IPS DF 19.7 (cell line): ENCODE measurements at regions not wholly inside any gene's neighbourhood (a gene's known extent, or its start where the extent isn't known, plus 50 kb on each side); places are given as distances from the start of the nearest gene placed in this dataset.

Source experiments
- DNase-seq: peaks from one replicate; pipeline ENCODE4 v3.0.0-alpha.2; 2013; ENCODE audit warnings: low read depth, low spot score

DNA sequence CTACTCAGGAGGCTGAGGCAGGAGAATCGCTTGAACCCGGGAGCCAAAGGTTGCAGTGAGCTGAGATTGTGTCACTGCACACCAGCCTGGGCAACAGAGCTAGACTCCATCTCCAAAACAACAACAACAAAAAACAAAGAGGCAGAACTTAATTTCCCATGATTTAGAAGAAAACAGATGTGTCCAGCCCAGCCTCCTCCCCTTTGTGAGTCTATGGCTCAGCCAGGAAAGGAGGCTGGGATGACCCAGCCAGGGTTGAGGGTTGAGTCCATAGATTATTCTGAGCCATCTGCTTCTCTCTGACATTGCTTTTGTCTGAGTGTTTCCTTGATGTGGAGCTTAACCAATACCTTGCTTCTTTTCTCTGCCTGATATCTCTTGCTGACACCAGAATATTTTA is 994.1 kb downstream of the TYW1 start:
- DNase-seq: no peak

DNA sequence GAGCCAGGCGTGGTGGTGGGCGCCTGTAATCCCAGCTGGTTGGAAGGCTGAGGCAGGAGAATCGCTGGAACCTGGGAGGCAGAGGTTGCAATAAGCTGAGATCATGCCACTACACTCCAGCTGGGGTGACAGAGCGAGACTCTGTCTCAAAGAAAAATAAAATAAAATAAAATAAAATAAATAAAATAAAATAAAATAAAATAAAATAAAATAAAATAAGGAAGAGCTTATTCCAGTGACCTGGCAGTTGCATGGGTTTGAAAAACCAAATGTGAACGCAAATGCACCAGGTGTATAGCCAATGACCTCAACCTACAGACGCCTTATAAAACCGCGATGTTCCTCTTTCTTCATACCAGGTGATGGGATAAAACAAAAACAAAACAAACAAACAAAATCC is 995.7 kb downstream of the TYW1 start:
- DNase-seq: no peak

DNA sequence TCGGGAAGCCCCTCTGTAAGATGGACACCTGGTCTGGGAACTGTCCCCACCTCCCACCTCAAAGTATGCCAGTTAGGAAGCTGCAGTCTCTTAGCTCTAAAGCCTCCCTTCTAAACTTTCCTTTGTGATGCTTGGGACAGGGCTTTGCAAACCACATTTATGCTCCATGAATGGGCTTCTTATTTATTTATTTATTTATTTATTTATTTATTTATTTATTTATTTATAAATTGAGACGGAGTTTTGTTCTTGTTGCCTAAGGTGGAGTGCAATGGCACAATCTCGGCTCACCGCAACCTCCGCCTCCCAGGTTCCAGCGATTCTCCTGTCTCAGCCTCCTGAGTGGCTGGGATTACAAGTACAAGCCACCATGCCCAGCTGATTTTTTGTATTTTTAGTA is 1009.4 kb downstream of the TYW1 start:
- DNase-seq: no peak

DNA sequence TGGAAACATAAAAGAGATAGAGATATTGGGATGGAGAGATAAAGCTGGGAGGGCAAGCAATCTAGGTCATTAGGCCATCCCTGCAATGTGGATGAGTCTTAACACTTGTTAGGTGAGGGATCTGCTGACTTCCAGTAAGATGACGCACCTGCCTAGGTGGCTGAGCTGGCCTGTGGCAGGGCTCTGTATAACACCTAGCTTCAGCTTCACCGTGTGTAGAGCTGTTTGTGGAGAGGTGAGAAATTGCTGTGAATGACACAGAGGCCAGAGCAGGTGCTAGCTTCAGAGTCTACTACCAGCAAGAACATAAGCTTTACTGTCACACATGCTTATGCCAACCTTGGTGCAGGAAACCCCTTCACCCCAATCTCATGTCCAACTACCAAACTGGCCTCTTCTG is 1010.0 kb downstream of the TYW1 start:
- no peak for DNase-seq

DNA sequence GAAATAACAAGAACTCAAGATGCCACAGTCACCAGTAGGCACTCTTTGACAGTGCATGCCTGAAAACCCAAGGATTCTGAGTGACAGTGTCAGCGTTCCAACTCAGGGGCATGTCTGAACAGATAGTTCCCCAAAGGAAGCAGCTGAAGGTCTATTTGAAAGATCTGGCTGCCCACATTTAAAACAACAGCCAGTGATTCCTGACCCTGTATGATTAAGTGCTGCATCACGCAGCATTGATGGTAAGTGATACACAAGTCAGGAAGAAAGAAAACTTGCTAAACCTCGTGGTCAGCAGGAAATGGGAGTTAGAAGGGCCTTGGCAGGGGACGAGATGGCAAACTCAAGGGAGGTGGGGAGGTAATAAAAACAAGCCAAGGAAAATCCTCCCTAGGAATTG is 1013.1 kb downstream of the TYW1 start:
- DNase-seq: no peak

DNA sequence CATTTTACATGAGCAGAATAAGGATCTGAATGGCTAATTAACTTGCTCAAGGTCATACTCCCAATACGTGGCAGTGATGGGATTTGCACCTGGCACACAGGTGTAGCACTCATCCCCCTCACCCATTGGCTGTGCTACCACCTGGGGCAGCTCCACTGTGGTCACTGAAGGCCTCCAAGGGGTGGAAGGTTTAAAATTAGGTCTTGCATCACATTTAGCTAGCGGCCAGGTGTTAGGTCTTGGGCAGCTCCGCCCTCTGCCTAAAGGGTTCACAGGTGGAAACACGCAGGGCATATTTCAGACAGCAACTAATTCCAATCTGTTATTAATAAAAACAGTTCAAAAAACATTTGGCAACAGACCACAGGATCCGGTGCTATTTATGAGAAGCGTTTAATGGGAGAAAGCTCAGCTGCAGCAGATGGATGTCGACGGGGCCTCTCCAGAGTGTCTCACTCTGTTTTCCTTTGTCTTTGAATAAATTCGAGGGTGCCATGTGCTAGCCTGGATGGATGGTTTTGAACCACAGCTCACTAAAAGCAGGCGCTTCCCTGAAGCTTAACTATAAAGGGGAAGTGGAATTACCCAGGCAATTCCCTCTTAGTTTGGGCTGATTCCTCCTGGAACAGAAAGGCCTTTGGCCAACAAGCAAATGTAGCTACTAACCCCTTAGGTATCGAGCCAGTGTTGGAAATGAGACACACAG is 1017.6 kb downstream of the TYW1 start:
- no peak for DNase-seq

DNA sequence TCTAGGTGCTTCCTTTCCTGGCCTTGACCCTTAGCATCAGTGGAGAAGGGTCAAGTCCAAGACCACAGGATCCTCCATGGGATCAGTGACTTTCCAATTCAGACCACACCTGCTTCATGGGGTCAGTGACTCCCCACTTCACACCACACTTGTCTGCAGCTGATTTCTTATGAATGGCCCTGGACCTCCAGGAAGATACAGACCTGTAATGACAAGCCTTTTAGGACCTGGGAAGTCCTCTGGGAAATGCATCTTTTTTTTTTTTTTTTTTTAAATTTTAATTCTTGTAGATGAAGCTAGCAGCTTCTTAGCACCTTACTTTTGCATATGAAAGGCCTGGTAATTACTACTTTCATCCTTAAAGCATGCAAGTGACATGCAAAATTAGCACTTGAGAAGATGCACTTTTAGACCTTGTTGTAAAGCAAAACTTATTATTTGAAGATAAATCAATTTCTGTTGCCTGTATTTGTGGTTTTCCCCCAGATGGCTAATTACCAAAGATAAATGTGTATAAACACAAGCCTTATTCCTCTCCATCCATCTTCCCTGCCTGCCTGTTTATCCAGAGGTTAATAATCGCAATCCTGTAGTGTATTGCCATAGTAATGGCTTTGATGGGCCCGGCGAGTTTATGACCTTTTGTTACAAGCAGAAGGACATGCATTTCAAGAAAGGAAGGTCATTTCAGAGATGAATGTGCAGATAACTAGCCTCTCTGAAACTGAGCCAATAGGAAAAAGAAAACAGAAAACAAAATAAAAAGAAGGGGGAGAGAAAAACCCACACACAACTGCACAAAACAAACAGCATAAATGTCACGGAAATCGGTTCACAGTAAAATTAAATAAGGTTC is 1018.7 kb downstream of the TYW1 start:
- no peak for DNase-seq

DNA sequence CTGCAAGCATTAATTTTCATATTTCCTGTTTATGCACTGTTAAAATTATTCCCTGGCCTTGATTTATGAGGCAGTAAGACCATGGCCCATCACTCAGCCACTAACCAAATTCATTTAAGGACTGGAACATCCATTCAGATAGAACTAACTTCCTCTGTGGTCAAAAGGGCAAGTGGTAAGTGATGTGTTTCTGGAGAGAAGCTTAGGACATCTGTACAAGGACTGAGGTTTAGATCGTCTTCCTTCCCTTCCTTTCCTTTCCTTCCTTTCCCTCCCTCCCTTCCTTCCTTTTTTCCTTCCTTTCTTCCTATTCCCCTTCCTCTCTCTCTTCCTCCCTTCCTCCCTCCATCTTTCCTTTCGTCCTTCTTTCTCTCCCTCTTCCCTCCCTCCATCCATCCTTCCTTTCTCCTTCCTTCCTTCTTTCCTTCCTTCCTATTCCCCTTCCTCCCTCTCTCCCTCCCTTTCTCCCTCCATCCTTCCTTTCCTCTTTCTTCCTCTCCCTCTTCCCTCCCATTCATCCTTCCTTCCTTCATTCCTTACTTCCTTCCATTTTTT is 1019.4 kb downstream of the TYW1 start:
- DNase-seq: no peak

DNA sequence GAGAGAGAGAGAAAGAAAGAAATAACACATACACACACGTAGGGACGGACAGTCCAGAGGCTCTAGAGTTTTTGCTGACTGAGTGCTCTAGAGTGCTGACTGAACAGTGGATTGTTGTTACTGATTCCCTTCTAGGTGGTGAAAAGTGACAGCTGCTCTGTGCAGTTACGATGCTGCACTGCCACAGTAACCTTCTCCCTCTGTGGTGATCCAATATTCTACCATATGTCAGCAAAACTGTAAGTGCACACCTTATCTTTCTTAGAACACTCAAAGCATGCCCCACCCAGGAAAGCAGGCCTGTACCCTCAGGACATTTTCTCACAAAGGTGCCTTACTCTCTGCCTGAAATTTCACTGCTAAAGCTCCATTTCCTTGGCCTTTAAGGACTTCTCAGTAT is 1023.5 kb downstream of the TYW1 start:
- no peak for DNase-seq

DNA sequence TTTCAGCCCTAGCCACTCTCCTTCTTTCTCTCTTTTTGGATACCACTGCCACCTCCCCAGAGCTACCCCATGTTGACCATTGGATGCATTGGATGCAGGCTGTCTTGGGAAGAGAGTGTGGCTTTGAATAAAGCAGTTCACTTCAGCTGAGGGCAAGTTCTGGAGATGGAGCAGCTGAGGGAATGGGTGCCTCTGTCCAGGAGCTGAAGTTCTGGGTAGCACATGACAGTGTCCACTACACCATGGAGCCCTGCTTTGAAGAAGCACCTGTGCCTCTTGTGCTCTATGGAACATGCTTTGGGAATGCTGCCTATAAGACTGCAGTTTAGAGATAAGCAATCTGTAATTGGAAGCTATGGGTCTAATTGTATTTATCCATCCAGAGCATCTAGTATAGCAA is 1028.7 kb downstream of the TYW1 start:
- no peak for DNase-seq

DNA sequence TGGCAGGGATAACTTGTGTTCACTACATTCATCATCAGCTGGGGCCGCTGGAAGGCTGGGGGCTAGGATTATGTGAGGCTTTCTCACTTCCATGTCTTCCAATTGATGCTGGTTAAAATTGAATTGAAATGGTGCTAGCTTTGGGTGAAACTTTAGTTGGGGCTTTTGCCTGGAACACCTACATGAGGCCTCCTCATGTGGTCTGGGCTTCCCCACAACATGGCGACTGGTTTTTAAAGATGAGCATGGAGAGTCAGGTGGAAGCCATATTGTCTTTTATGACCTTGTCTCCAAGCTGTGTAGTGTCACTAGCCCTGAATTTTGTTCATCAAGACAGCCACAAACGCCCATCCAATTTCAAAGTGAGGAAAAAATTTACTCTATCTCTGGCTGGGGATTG is 1033.9 kb downstream of the TYW1 start:
- DNase-seq: no peak

DNA sequence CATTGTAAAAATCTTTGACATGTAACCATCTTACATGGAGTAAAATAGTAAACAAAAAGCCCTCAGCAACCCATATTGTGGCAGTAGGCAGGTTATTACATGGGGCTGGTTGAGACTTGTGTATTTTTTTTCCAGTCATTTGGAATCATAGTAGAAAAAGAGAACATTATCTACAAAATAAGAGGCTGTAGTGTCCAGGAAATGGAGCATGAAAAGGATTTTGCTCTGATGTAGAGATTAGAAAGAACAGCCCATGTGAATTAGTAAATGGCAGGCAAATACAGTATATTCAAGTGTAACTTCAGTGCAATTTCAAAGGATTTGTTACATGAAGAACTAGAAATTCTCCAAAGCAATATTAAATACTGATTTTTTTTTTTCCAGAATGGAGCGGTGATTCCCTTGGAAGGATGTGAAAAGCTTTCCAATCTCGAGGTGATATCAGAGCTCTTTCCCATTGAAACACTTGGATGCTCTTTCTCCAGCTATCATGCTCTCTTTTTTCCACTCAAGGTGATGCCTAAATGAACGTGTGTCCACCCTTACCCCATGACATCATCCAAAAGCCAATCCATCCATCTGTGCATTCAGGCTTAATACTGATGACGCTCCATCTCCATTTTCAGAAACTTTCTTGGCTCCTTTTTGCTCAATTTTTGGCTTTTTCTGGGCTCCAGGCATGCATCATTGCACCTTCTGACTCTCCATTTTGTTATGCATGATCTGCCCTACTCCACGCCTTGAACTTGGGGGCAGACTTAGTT is 1034.7 kb downstream of the TYW1 start:
- DNase-seq: no peak

DNA sequence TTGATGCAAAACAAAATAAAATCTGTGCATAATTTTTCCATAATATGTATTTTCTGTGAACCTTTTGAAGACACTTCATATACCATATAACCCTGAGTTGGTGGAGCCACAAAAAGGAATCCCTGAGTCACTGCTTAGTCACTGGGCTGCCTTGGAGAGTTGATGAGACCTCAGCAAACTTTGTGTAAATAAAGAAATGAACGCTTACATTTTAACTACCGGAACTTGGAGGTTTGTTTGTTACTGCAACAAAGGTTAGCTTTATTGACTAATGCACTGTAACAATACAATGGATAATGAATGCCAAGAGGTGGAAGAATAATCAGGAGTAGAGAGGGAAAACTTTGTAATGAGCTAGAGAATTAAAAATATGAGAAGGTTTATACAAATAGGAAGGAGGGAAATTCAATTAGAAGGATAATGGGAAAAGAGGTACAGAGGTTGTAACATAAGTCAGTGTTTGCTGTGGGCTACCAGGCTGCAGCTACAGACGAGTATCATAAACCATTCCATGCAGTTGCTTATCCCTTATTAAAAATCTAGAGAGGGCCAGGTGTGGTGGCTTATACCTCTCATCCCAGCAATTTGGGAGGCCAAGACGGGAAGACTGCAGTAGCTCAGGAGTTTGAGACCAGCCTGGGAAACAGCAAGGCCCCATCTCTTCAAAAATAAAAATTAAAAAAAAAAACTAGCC is 1042.1 kb downstream of the TYW1 start:
- no peak for DNase-seq

DNA sequence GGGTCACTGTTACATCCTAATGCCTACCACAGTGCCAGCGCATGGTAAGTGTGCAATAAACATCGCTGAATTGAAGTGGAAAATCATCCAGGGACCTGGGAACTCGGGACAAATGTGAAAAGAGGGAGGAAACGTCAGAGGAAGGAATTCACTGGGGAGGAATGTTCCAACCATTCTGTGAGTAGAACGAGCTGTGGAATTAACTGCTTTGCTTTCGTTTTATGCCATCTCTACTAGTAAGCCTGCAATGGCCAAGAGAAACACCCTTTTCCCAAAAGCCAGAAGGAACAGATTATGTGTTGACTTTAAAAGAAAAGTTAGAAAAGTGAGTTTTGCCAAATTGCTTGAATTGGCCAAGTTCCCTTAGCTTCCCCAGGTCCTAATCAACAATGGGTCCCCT is 1044.9 kb downstream of the TYW1 start:
- no peak for DNase-seq

DNA sequence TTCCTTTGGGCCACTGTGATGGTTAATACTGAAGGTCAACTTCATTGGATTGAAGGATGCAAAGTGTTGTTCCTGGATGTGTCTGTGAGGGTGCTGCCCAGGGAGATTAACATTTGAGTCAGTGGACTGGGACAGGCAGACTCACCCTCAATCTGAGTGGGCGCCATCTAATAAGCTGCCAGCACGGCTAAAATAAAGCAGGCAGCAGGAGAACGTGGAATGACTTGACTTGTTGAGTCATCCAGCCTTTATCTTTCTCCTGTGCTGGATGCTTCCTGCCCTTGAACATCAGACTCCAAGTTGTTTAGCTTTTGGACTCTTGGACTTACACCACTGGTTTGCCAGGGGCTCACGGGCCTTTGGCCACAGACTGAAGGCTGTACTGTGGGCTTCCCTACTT is 1046.9 kb downstream of the TYW1 start:
- DNase-seq: no peak

DNA sequence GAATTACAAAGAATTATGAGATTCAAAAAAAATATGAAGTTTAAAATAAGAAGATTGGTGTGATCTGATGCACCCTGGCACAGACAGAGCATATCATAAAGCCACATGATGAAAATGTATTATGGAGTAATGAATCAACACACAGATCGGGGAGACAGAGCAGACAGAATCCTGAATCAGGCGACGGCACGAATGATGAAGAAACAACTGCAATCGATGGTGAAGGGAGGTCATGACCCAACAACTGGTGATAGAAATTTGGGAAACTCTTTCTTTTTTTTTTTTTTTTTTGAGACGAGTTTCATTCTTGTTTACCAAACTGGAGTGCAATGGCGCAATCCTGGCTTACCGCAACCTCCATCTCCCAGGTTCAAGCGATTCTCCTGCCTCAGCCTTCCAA is 1054.0 kb downstream of the TYW1 start:
- DNase-seq: no peak

DNA sequence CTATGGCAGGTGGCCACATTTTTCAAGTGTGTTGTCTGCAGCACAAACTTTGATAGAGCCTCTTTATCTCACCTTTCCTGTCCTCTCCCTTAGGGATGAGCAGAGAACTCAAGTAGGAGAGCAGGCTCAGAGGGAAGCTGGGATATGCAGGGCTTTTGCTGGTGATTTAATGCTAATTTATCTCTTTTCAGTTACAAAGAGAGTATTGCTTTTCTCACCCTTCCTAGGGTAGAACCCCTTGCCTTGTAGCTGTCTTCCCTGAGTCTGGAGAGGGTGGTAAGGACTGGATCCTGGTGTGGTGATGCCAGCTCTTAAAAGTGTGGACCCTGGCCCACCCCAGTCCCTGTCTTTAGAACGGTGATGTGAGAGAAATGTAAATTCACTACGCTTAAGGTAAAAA is 1061.4 kb downstream of the TYW1 start:
- DNase-seq: no peak

DNA sequence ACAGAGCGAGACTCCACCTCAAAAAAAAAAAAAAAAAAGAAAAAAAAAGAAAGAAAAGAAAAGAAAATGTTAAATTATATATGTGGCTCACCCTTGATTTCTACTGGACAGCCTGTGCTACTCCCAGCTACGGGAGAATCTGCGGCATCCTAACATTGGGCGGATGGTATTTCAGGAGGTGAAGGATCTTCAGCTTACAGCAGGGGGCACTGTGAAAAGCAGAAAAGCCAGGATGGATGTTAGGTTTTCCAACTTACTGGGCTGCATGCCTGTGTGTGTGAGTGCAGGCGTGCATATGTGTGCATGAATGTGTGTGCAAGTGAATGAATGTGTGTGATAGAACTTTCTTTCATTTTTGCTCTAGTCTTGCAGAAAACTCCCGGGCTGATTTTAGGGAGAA is 1066.5 kb downstream of the TYW1 start:
- no peak for DNase-seq

DNA sequence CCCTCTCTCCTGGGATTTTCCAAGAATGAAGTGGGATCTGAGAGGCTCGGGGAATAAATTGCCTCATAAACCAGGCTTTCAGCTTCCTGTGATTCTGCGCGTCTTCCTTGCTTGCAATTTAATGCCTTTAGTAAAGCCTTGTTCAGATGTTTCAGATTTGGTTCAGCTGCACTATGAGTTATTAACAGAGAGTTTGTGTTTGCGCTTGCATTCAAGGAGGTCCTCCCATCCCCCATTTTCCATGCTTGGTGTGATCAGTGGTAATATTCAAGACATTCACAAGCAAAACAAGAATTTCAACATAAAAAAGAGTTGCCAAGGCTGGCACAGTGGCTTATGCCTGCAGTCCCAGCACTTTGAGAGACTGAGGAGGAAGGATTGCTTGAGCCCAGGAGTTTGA is 1068.9 kb downstream of the TYW1 start:
- no peak for DNase-seq

DNA sequence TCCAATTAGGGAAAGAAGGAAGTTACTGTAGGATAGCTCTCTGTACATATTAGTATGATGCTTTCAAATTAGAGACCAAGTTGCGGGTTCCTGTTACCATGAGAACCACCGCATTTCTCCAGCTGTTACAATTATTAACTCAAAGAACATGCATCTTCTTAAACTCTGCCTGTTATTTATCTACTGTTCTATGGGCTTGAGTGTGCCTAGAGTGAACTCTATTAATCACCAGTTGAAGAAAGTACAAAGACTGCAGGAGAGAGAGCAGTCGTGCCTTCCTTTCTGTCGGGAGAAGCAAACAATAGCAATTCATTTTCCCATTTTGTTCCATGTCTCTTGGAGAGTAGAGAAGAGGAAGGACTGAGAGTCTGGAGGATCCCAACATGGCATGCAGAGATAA is 1071.2 kb downstream of the TYW1 start:
- no peak for DNase-seq

DNA sequence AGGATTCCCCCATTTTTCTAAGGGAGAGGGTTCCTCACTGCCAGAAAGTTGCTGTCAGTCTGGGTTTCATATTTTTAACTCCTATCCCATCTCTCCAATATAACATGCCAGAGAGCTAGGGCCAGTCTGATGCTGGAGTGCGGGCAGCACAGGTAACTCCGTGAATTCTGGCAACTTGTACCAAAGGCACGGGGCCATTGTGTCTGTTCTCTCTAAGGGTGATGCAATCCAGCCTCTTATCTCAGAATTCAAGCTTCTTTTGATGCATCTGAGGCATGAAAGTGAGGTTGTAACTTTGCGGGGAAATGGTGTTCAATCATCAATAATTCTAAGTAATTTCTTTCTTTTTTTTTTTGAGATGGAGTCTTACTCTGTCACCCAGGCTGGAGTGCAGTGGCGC is 1074.4 kb downstream of the TYW1 start:
- no peak for DNase-seq

DNA sequence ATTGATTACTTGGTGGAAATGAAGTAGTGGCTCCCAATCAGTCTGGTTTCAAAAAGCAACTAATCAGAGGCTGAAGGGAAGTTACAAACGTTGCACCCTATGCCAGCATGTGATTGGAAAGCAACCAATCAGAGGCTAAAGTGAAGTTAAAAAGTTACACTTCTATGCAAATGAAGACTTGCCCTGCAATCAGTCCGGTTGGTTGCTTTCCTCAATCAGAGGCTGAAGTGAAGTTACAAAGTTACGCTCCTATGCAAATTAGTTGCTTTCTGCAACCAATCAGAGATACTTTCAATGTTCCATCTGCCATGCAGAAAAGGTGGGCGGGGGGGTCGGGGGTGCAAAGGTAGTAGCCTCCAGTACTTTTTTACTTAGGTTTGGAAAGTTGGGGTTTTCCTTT is 1077.1 kb downstream of the TYW1 start:
- DNase-seq: no peak
